ENCODE measurements at regions not wholly inside any gene's neighbourhood (a gene's known extent, or its start where the extent isn't known, plus 50 kb on each side); places are given as distances from the start of the nearest gene placed in this dataset.

DNA sequence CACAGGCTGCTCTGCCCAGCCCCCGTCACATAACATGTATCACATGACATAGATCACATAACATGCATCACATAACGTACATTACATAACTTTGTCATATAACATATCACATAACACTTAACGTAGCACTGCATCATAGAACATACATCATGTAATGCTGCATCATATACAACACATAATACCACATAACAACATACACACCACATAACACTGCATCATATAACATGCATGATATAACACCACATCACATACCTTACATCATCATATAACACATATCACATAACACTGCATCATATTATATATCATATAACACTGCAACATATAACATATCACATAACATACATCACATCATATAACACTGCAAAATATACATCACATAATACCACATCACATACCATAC lies 83.8 kb downstream of the AXIN2 start:
- H3K4me3 ChIP-seq (ENCODE audit: control insufficient read depth in 1 of 2, extremely low read depth in 1 of 2, low read length in 1 of 2) = no peak overlapping the region
- Mint-ChIP-seq H3K36me3 (no peaks in the 10 kb centered on the region), H3K9me3 (no peaks in the 10 kb centered on the region), H3K4me1 (no peaks in the 10 kb centered on the region), H3K27ac (no peak overlapping the region), H3K4me3 (no peak overlapping the region), H3K27me3 (peaks cover 0 to 10% of the 10 kb centered on the region in 2 donors)
- ATAC-seq (replicated peaks in 1 of 4) (no peak), DNase-seq (no peak)
- H3K4me1 ChIP-seq (ENCODE audit: control insufficient read depth in 1 of 2, extremely low read depth in 1 of 2, insufficient read depth in 2 of 2, low read length in 2 of 2) = no peaks in the 10 kb centered on the region
- POLR2A ChIA-PET = interaction anchor here in 1 of 2 donors (0.6 kb wide), 1 partner anchor 77 kb away, joined by 3 read pairs; no protein-coding TSS in a partner anchor
- CTCF ChIA-PET = no interaction called here
- WGBS (ENCODE audit: insufficient coverage) = 95% methylated on average over 3 of the region's 3 CpGs
- no peak overlapping the region for H3K27ac ChIP-seq (ENCODE audit: low read length)
- no peaks in the 10 kb centered on the region for H3K27me3 ChIP-seq (replicated peaks in 1 of 2; ENCODE audit: control insufficient read depth in 2 of 2, extremely low read depth in 1 of 2, insufficient read depth in 2 of 2, low read length in 1 of 2)
- H3K36me3 ChIP-seq (ENCODE audit: control insufficient read depth in 2 of 2, extremely low read depth in 1 of 2, insufficient read depth in 1 of 2, low read length in 1 of 2) = no peaks in the 10 kb centered on the region
- H3K9me3 ChIP-seq = no peaks in the 10 kb centered on the region

DNA sequence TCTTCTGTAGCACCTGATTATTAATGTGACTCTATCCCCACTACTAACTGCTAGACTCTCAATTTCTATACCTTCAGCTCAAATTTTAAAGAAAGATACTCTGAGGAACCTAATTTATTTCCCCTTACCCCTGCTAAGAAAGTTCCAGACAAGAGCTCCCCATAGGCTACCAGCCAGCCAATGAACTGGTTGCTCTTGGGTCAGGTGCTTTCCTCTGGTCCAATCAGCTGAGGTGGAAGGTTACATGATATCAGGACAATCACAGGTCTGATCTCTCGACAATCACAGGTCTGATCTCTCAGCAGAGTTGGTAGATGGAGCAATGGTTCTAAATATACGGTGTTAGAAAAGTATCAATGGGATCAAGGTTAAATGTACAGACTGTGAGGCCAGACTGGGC lies 86.8 kb downstream of the AXIN2 start:
- Mint-ChIP-seq H3K27ac (no peak overlapping the region), H3K9me3 (no peaks in the 10 kb centered on the region), H3K4me1 (no peaks in the 10 kb centered on the region), H3K27me3 (peaks cover 5 to 10% of the 10 kb centered on the region in 2 donors), H3K36me3 (no peaks in the 10 kb centered on the region), H3K4me3 (no peak overlapping the region)
- H3K4me3 ChIP-seq (ENCODE audit: control insufficient read depth in 1 of 2, extremely low read depth in 1 of 2, low read length in 1 of 2) = no peak overlapping the region
- no peak for DNase-seq
- ATAC-seq (replicated peaks in 1 of 4) = no peak
- H3K9me3 ChIP-seq = no peaks in the 10 kb centered on the region
- no peaks in the 10 kb centered on the region for H3K36me3 ChIP-seq (ENCODE audit: control insufficient read depth in 2 of 2, extremely low read depth in 1 of 2, insufficient read depth in 1 of 2, low read length in 1 of 2)
- ChIA-PET POLR2A (no interaction called here), CTCF (no interaction called here)
- WGBS (ENCODE audit: insufficient coverage) = 71% methylated on average over 1 of the region's 2 CpGs
- H3K4me1 ChIP-seq (ENCODE audit: control insufficient read depth in 1 of 2, extremely low read depth in 1 of 2, insufficient read depth in 2 of 2, low read length in 2 of 2) = no peaks in the 10 kb centered on the region
- H3K27ac ChIP-seq (ENCODE audit: low read length) = no peak overlapping the region
- peaks cover 0 to 12% of the 10 kb centered on the region in 2 experiments for H3K27me3 ChIP-seq (replicated peaks in 1 of 2; ENCODE audit: control insufficient read depth in 2 of 2, extremely low read depth in 1 of 2, insufficient read depth in 2 of 2, low read length in 1 of 2)

DNA sequence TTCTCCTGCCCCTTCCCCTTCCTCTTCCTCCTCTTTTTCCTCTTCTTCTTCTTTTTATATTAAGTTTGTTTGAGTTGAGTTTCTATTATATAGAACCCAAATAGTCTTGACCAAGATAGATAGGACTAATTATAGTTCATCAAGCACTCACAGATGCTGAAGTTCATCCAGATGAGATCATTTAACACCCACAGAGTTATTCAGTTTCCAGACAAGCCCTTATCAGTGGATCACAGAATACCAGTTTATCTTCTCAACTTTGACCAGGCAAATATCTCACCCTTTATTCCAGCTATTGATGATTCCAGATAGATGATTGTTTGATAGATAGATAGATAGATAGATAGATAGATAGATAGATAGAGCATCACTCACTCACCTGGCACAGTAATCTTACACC lies 87.5 kb downstream of the AXIN2 start:
- no peak for DNase-seq
- no peak overlapping the region for H3K4me3 Mint-ChIP-seq
- no peak overlapping the region for H3K4me3 ChIP-seq (ENCODE audit: control insufficient read depth in 1 of 2, extremely low read depth in 1 of 2, low read length in 1 of 2)
- H3K36me3 ChIP-seq (ENCODE audit: control insufficient read depth in 2 of 2, extremely low read depth in 1 of 2, insufficient read depth in 1 of 2, low read length in 1 of 2) = no peaks in the 10 kb centered on the region
- peaks cover 5 to 10% of the 10 kb centered on the region in 2 donors for H3K27me3 Mint-ChIP-seq
- H3K4me1 ChIP-seq (ENCODE audit: control insufficient read depth in 1 of 2, extremely low read depth in 1 of 2, insufficient read depth in 2 of 2, low read length in 2 of 2) = no peaks in the 10 kb centered on the region
- ATAC-seq (replicated peaks in 1 of 4) = no peak
- H3K4me1 Mint-ChIP-seq = no peaks in the 10 kb centered on the region
- no peaks in the 10 kb centered on the region for H3K36me3 Mint-ChIP-seq
- CTCF ChIA-PET = no interaction called here
- H3K27ac ChIP-seq (ENCODE audit: low read length) = no peak overlapping the region
- peaks cover 0 to 12% of the 10 kb centered on the region in 2 experiments for H3K27me3 ChIP-seq (replicated peaks in 1 of 2; ENCODE audit: control insufficient read depth in 2 of 2, extremely low read depth in 1 of 2, insufficient read depth in 2 of 2, low read length in 1 of 2)
- H3K27ac Mint-ChIP-seq = no peak overlapping the region
- H3K9me3 ChIP-seq = no peaks in the 10 kb centered on the region
- POLR2A ChIA-PET = no interaction called here
- H3K9me3 Mint-ChIP-seq = no peaks in the 10 kb centered on the region

DNA sequence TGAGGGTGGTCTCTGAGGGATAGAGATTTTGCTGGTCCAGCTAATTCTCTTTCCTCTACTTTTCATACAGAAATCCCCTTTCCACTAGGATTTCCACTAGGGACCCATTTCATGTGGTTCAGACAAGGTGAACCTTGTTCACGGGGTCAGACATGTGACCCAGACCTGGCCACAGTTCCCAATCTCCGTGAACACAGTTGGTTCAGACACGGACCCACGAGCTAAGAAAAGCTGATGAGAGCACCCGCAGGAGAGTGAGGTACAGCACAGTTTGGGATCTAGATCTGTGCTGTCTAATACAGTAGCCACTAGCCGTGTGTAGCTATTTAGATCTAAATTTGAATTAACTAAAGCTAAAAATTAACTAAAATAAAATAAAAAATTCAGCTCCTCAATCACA lies 88.1 kb downstream of the AXIN2 start:
- POLR2A ChIA-PET = no interaction called here
- 73% methylated on average over 2 of the region's 6 CpGs for WGBS (ENCODE audit: insufficient coverage)
- H3K27ac ChIP-seq (ENCODE audit: low read length) = no peak overlapping the region

DNA sequence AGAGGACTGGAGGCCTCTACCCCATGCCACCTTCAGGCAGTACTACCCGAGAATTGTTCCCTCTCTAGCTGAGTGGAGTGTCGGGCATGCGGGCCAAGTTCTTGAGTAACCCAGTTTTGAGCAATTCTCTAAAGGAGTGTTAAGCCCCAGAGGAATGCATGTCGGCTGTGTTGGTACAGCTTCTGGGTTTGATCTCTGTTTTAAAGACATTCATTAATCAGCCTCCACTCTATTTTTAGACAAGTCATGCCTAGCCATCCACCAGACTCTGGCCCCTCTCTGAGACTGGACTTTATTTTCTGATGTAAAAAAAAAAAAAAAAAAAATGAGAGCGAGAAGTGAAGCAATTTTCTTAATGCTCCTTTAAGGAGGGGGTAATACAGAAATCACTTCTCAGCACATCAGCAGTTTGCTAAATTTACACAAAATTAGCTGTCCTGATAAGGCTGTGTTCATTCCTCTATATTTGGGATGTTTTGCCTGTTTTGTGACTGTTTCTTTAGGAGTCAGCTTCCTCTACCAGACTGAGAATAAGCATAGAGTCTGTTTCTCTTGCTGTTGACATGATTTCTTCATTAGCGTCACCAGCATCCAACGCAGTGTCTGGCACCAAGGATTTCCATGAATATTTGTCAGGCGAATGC lies 88.7 kb downstream of the AXIN2 start:
- no peaks in the 10 kb centered on the region for H3K9me3 Mint-ChIP-seq
- no peaks in the 10 kb centered on the region for H3K36me3 Mint-ChIP-seq
- H3K36me3 ChIP-seq (ENCODE audit: control insufficient read depth in 2 of 2, extremely low read depth in 1 of 2, insufficient read depth in 1 of 2, low read length in 1 of 2) = no peaks in the 10 kb centered on the region
- no peaks in the 10 kb centered on the region for H3K4me1 Mint-ChIP-seq
- CTCF ChIA-PET = no interaction called here
- no peak for DNase-seq
- POLR2A ChIA-PET = no interaction called here
- H3K27me3 Mint-ChIP-seq = peaks cover 5 to 10% of the 10 kb centered on the region in 2 donors
- 79% methylated on average over 3 of the region's 8 CpGs for WGBS (ENCODE audit: insufficient coverage)
- H3K27ac Mint-ChIP-seq = no peak overlapping the region
- H3K4me1 ChIP-seq (ENCODE audit: control insufficient read depth in 1 of 2, extremely low read depth in 1 of 2, insufficient read depth in 2 of 2, low read length in 2 of 2) = no peaks in the 10 kb centered on the region
- no peak overlapping the region for H3K4me3 ChIP-seq (ENCODE audit: control insufficient read depth in 1 of 2, extremely low read depth in 1 of 2, low read length in 1 of 2)
- H3K9me3 ChIP-seq = no peaks in the 10 kb centered on the region
- no peak overlapping the region for H3K27ac ChIP-seq (ENCODE audit: low read length)
- no peak for ATAC-seq (replicated peaks in 1 of 4)
- H3K4me3 Mint-ChIP-seq = no peak overlapping the region
- H3K27me3 ChIP-seq (replicated peaks in 1 of 2; ENCODE audit: control insufficient read depth in 2 of 2, extremely low read depth in 1 of 2, insufficient read depth in 2 of 2, low read length in 1 of 2) = peaks cover 0 to 12% of the 10 kb centered on the region in 2 experiments

More for the DNA sequence above, 88.1 kb downstream of the AXIN2 start:
- no peak for ATAC-seq (replicated peaks in 1 of 4)
- Histone ChIP-seq H3K4me1 (ENCODE audit: control insufficient read depth in 1 of 2, extremely low read depth in 1 of 2, insufficient read depth in 2 of 2, low read length in 2 of 2) (no peaks in the 10 kb centered on the region), H3K4me3 (ENCODE audit: control insufficient read depth in 1 of 2, extremely low read depth in 1 of 2, low read length in 1 of 2) (no peak overlapping the region), H3K36me3 (ENCODE audit: control insufficient read depth in 2 of 2, extremely low read depth in 1 of 2, insufficient read depth in 1 of 2, low read length in 1 of 2) (no peaks in the 10 kb centered on the region), H3K9me3 (no peaks in the 10 kb centered on the region), H3K27me3 (replicated peaks in 1 of 2; ENCODE audit: control insufficient read depth in 2 of 2, extremely low read depth in 1 of 2, insufficient read depth in 2 of 2, low read length in 1 of 2) (peaks cover 0 to 12% of the 10 kb centered on the region in 2 experiments)
- Mint-ChIP-seq H3K4me1 (no peaks in the 10 kb centered on the region), H3K4me3 (no peak overlapping the region), H3K27me3 (peaks cover 5 to 10% of the 10 kb centered on the region in 2 donors), H3K9me3 (no peaks in the 10 kb centered on the region), H3K27ac (no peak overlapping the region), H3K36me3 (no peaks in the 10 kb centered on the region)
- CTCF ChIA-PET = no interaction called here
- no peak for DNase-seq

DNA sequence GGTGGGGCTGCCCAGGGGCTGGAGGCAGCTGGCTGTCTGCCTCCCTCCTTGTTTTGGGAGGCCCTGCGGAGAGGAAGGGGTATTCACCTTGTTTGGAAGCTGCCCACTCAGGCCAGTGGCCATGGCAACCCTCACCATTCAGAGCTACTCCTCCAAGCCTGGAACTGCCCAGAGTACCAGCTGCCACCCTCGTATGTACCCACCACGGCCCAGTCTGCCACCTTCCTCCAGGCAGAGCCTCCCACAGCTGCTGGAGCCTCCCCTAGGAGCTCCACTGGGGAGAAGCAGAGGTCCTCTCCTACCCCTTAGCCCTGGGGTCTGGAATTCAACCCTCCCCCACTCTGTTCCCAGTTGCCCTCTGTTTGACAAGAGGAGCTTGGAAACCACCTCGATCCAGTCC lies 90.7 kb downstream of the AXIN2 start:
- WGBS (ENCODE audit: insufficient coverage) = 47% methylated on average over 2 of the region's 4 CpGs
- H3K27me3 Mint-ChIP-seq = peaks cover 5 to 10% of the 10 kb centered on the region in 2 donors
- Histone ChIP-seq H3K4me1 (ENCODE audit: control insufficient read depth in 1 of 2, extremely low read depth in 1 of 2, insufficient read depth in 2 of 2, low read length in 2 of 2) (no peaks in the 10 kb centered on the region), H3K27me3 (replicated peaks in 1 of 2; ENCODE audit: control insufficient read depth in 2 of 2, extremely low read depth in 1 of 2, insufficient read depth in 2 of 2, low read length in 1 of 2) (peaks cover 0 to 12% of the 10 kb centered on the region in 2 experiments), H3K27ac (ENCODE audit: low read length) (no peak overlapping the region), H3K9me3 (no peaks in the 10 kb centered on the region), H3K36me3 (ENCODE audit: control insufficient read depth in 2 of 2, extremely low read depth in 1 of 2, insufficient read depth in 1 of 2, low read length in 1 of 2) (no peaks in the 10 kb centered on the region), H3K4me3 (ENCODE audit: control insufficient read depth in 1 of 2, extremely low read depth in 1 of 2, low read length in 1 of 2) (no peak overlapping the region)
- no peaks in the 10 kb centered on the region for H3K4me1 Mint-ChIP-seq
- DNase-seq (no peak), ATAC-seq (replicated peaks in 1 of 4) (no peak)
- H3K4me3 Mint-ChIP-seq = no peak overlapping the region
- no peaks in the 10 kb centered on the region for H3K36me3 Mint-ChIP-seq
- ChIA-PET CTCF (interaction anchor here in 1 of 2 donors (0.6 kb wide), 1 partner anchor 175 kb away, joined by 3 read pairs; no protein-coding TSS in a partner anchor), POLR2A (no interaction called here)
- no peaks in the 10 kb centered on the region for H3K9me3 Mint-ChIP-seq
- no peak overlapping the region for H3K27ac Mint-ChIP-seq

DNA sequence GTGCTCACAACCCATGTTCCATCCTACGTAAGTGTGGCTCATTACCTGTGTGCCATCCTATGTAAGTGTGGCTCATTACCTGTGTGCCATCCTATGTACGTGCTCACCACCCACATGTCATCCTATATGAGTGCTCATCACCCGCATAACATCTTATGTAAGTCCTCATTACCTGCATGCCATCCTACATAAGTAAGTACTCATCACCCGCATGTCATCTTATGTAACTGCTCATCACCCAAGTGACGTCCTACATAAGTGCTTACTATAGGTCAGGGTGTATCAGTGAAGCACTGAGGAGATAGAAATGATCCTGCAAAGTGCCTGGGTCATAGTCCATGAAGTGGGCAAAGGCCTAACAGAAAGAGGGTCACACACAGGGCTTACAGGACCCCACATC lies 93.1 kb downstream of the AXIN2 start:
- CTCF ChIA-PET = no interaction called here
- DNase-seq = no peak
- Mint-ChIP-seq H3K4me1 (no peaks in the 10 kb centered on the region), H3K9me3 (no peaks in the 10 kb centered on the region), H3K36me3 (no peaks in the 10 kb centered on the region), H3K27ac (no peak overlapping the region), H3K4me3 (no peak overlapping the region), H3K27me3 (peaks cover 0 to 5% of the 10 kb centered on the region in 2 donors)
- POLR2A ChIA-PET = no interaction called here
- WGBS (ENCODE audit: insufficient coverage) = 100% methylated on average over 1 of the region's 5 CpGs
- no peaks in the 10 kb centered on the region for H3K36me3 ChIP-seq (ENCODE audit: control insufficient read depth in 2 of 2, extremely low read depth in 1 of 2, insufficient read depth in 1 of 2, low read length in 1 of 2)
- no peak overlapping the region for H3K27ac ChIP-seq (ENCODE audit: low read length)
- H3K9me3 ChIP-seq = no peaks in the 10 kb centered on the region
- ATAC-seq (replicated peaks in 1 of 4) = no peak
- peaks cover 0 to 12% of the 10 kb centered on the region in 2 experiments for H3K27me3 ChIP-seq (replicated peaks in 1 of 2; ENCODE audit: control insufficient read depth in 2 of 2, extremely low read depth in 1 of 2, insufficient read depth in 2 of 2, low read length in 1 of 2)
- no peaks in the 10 kb centered on the region for H3K4me1 ChIP-seq (ENCODE audit: control insufficient read depth in 1 of 2, extremely low read depth in 1 of 2, insufficient read depth in 2 of 2, low read length in 2 of 2)
- no peak overlapping the region for H3K4me3 ChIP-seq (ENCODE audit: control insufficient read depth in 1 of 2, extremely low read depth in 1 of 2, low read length in 1 of 2)
